H54 (cell line): ENCODE measurements at regions not wholly inside any gene's neighbourhood (a gene's known extent, or its start where the extent isn't known, plus 50 kb on each side); places are given as distances from the start of the nearest gene placed in this dataset.

Experiments
- DNase-seq: peaks from one replicate; pipeline ENCODE4 v3.0.0; 2011; ENCODE audit warnings: low spot score, mixed read lengths; ENCODE audit not compliant: insufficient read length
- FAIRE-seq: peaks from 3 replicates; lab custom pipeline; 2011; peaks lifted over from hg19 to GRCh38; lab: Jason Lieb, UNC
- POLR2A ChIP-seq: IDR thresholded peaks from 2 replicates; pipeline ENCODE4 v1.6.1; 2011; ENCODE audit warnings: low read depth, mild to moderate bottlenecking, low read length

GRCh38 chr18:44046376-44046975, 634.2 kb upstream of the SETBP1 start:
- DNase-seq: no peak
- no peak for TF ChIP-seq POLR2A

GRCh38 chr18:44047585-44047984, 633.1 kb upstream of the SETBP1 start:
- no peak for DNase-seq
- no peak for TF ChIP-seq POLR2A
- no peak for FAIRE-seq

More at GRCh38 chr18:44046376-44046975, 634.2 kb upstream of the SETBP1 start:
- no peak for FAIRE-seq

GRCh38 chr18:44048435-44048834, 632.3 kb upstream of the SETBP1 start:
- FAIRE-seq (no peak), DNase-seq (no peak)
- no peak for TF ChIP-seq POLR2A

GRCh38 chr18:44048846-44049245, 631.8 kb upstream of the SETBP1 start:
- FAIRE-seq: no peak
- no peak for DNase-seq

GRCh38 chr18:44051026-44051425, 629.7 kb upstream of the SETBP1 start:
- no peak for TF ChIP-seq POLR2A
- FAIRE-seq: no peak
- no peak for DNase-seq

More at GRCh38 chr18:44048846-44049245, 631.8 kb upstream of the SETBP1 start:
- no peak for TF ChIP-seq POLR2A

GRCh38 chr18:44054514-44054913, 626.2 kb upstream of the SETBP1 start:
- FAIRE-seq (no peak), DNase-seq (no peak)
- TF ChIP-seq POLR2A: no peak

GRCh38 chr18:44060197-44060596, 620.5 kb upstream of the SETBP1 start:
- no peak for DNase-seq
- no peak for FAIRE-seq
- TF ChIP-seq POLR2A: no peak

- DNase-seq (no peak), FAIRE-seq (no peak)
- TF ChIP-seq POLR2A: no peak
These were observed 619.2 kb upstream of the SETBP1 start for GRCh38 chr18:44061438-44061837.

- no peak for FAIRE-seq
- TF ChIP-seq POLR2A: no peak
- no peak for DNase-seq
These were observed 618.3 kb upstream of the SETBP1 start for GRCh38 chr18:44062345-44062744.

- FAIRE-seq (no peak), DNase-seq (no peak)
- TF ChIP-seq POLR2A: no peak
These were observed 615.5 kb upstream of the SETBP1 start for GRCh38 chr18:44065206-44065605.

- FAIRE-seq: no peak
- no peak for TF ChIP-seq POLR2A
- DNase-seq: no peak
These were observed 614.1 kb upstream of the SETBP1 start for GRCh38 chr18:44066541-44066940.

- TF ChIP-seq POLR2A: no peak
- no peak for DNase-seq
These were observed 613.5 kb upstream of the SETBP1 start for GRCh38 chr18:44067186-44067585.

GRCh38 chr18:44075038-44075437, 605.6 kb upstream of the SETBP1 start:
- FAIRE-seq: no peak
- no peak for TF ChIP-seq POLR2A
- DNase-seq: no peak

More at GRCh38 chr18:44067186-44067585, 613.5 kb upstream of the SETBP1 start:
- no peak for FAIRE-seq

GRCh38 chr18:44079606-44080005, 601.1 kb upstream of the SETBP1 start:
- TF ChIP-seq POLR2A: no peak
- no peak for FAIRE-seq
- no peak for DNase-seq

- FAIRE-seq (no peak), DNase-seq (no peak)
- no peak for TF ChIP-seq POLR2A
These were observed 600.6 kb upstream of the SETBP1 start for GRCh38 chr18:44080054-44080453.
